Activated CD8-positive, alpha-beta memory T cell treated with anti-CD3 and anti-CD28 coated beads, Interleukin-2, amount 50 U/mL, for 48 hours (primary cell): ENCODE measurements at regions not wholly inside any gene's neighbourhood (a gene's known extent, or its start where the extent isn't known, plus 50 kb on each side); places are given as distances from the start of the nearest gene placed in this dataset.

ENCODE experiments used
- DNase-seq: peaks from one replicate; pipeline ENCODE4 v3.0.0-alpha.2; 2020

- no peak for DNase-seq
Observed at GRCh38 chr17:72479113-72479512, 358.3 kb downstream of the SOX9 start.

DNA sequence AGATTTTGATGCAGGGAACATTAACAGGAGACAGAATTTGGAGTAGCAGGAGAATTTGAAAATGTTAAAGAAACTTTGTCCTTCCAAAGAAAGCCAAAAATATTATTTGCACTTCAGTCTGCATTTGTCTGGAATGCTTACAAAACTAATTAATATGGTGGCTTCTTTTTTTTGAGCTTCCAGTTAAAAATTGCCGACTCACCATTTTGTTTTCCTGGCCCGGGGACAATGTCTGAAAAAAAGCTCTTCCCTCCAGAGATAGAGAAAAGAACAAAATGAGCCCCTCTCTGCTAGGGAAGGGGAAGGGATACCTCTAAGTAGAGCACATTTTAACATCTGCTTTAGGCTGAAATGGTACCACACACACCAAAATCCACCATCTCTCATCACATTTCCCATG, 360.8 kb downstream of the SOX9 start:
- no peak for DNase-seq

GRCh38 chr17:72485596-72485995, 364.8 kb downstream of the SOX9 start:
- no peak for DNase-seq

- DNase-seq = no peak
Observed at GRCh38 chr17:72486806-72487205, 366.0 kb downstream of the SOX9 start.

- DNase-seq = no peak
Observed at GRCh38 chr17:72487731-72488494, 367.1 kb downstream of the SOX9 start.

- DNase-seq = no peak
Observed at GRCh38 chr17:72488555-72489271, 367.9 kb downstream of the SOX9 start.

DNA sequence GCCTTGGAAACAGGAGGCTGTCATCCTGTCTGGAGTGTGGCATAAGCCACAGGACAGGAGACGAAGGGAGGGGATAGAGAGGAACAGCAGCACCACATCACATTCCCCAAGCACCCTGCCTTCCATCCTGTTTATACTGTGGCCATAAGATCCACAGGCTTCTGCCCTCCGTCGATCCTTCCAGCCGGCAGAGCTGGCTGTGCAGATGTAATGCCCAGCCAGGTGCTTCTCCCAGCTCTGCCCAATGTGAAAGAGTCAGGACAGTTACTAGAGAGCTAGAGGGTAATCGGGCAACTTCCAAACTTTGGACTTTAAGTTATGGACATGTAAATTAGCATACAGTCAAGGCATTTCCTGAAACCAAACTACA, 368.4 kb downstream of the SOX9 start:
- DNase-seq = no peak

DNA sequence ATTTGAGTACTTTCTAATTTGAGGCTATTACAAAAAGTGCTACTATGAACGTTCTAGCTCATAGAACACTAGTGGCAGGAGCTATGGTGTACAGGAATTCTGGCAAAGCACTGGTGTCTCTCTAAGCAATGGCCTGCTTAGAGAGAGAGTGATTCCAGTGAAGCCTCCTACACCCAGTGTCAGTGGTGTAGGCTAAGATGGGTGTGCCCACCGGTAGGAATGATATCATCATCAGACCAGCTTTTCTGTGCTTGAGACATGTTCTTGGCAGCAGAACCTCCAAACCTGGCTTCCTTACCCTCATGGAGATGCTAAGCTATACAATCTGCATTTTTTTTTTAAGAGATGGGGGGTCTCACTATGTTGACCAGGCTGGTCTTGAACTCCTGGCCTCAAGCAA, 370.3 kb downstream of the SOX9 start:
- DNase-seq = no peak

DNA sequence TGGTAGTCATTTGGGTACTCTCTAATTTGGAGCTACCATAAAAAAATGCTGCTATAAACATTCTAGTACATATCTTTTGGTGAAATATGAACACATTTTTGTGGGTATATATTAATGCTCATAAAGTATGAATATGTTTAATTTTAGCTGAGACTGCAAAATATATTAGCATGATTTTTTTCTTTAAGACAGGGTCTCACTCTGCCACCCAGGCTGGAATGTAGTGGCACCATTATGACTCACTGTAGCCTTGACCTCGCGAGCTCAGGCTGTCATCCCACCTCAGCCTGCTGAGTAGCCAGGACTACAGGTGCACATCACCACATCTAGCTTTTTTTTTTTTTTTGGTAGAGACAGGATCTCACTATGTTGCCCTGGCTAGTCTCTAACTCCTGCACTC, 371.7 kb downstream of the SOX9 start:
- no peak for DNase-seq

DNA sequence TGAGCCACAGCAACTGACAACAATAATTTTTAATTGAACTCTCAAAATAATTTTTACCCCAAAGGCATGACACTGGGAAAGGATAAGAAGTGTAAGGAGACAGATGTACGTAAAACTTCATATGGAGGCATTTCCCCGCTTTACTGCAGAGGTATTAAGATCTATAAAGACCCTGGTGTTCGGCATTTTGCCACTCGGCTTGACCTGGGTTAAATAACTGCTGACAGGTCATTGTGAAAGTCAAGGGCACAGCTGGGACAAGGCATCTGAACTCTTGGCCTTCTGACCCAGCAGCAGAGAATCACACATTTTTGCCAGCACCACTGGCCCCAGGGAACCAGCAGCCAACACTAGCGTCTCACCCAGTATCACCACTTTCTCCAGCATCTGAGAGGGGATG, 372.1 kb downstream of the SOX9 start:
- no peak for DNase-seq

GRCh38 chr17:72494566-72494965, 373.7 kb downstream of the SOX9 start:
- DNase-seq = no peak

DNA sequence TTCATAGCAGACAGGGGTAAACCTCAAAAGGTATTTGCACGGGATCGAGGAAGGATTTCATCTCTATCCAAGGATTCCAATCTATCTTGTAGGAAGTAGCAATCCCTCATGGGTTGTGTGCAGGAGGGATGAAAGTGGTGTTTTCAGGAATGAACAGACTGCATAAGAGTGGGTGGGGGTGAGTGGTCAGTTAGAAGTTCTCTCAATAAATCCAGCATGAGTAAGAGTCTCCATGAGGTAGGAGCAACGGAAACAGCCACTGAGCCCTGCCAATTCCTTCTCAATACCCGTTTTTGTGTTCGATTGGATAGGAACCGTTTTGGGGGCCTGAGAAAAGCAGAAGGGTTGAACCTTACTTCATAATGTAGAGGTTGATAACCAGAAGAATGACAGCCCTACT, 375.6 kb downstream of the SOX9 start:
- no peak for DNase-seq

GRCh38 chr17:72497915-72498314, 377.1 kb downstream of the SOX9 start:
- no peak for DNase-seq

DNA sequence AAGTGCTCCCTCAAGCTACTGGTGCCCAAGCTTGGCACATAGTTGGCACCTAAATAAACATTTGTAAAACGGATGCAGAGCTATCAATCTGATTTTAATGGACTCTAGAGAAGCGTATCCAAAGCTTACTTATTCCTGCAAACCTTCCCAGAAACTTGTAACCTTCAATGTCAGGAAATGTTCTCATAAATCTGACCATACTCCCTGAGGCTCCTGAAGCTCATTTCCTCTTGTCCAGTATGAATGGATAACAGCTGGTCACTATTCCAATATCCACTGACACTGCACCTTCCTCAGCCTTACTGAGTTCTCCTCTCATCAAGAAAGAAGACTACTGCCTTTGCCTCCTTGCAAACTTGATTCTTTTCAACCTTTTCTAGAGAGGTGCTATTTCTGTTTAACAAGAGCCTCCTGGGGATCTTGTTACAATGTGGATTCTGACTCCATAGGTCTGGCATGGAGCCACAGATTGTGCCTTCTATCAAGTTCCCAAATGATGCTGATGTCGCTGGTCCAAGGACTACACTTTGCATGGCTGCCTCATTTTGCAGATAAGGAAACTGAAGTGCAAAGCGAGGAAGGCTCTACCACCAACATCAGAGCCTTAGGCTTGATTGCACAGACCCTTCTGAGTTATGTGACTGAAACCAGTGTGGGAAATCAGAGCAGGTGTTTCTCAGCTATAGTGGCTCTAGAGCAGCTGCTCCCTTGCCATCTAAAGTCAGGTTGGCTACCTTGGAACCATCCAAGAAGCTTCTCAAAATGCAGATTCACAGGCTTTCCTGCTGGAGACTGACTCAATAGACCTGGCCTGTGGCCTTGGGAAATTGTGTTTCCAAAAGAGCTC, 377.8 kb downstream of the SOX9 start:
- DNase-seq = no peak

- DNase-seq = no peak
Observed at GRCh38 chr17:72501404-72502370, 380.9 kb downstream of the SOX9 start.

GRCh38 chr17:72502371-72503341, 381.8 kb downstream of the SOX9 start:
- no peak for DNase-seq

DNA sequence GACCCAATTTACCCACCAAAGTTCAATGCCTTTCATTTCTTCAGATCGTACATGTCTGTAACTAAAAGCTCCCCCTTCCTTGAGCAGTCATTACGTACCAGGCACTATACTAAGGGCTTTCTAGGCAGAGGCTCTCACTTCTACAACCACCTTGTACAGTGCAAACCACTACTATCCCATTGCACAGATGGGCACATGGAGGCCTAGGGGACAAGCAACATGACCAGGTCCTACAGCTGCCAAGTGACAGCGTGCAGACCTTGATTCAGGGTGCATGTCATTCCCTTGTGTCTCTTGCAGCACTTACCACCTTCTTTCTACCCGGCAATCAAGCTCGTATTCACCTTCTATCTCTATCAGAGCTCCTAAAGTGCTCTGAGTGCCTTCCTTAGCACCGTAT, 382.7 kb downstream of the SOX9 start:
- no peak for DNase-seq

GRCh38 chr17:72504783-72505182, 384.0 kb downstream of the SOX9 start:
- DNase-seq = no peak

GRCh38 chr17:72506773-72507172, 386.0 kb downstream of the SOX9 start:
- DNase-seq = no peak

GRCh38 chr17:72507370-72507769, 386.6 kb downstream of the SOX9 start:
- DNase-seq = no peak

- DNase-seq = no peak
Observed at GRCh38 chr17:72510351-72511016, 389.7 kb downstream of the SOX9 start.
